Neuronal stem cell (in vitro differentiated cells): ENCODE measurements at regions not wholly inside any gene's neighbourhood (a gene's known extent, or its start where the extent isn't known, plus 50 kb on each side); places are given as distances from the start of the nearest gene placed in this dataset.
"Not testable (repeated sequence)": the region's sequence is repeated elsewhere in the genome, so short reads cannot be mapped to it uniquely, and the experiment has no call there.

Experiments used
- DNase-seq: peaks from one replicate; pipeline ENCODE4 v3.0.0-alpha.2; 2013; ENCODE audit warnings: low spot score
- H2AFZ ChIP-seq: one replicate; pipeline ENCODE4 v1.6.1; 2013; ENCODE audit warnings: mild to moderate bottlenecking, low read length, inconsistent platforms
- H2AK5ac ChIP-seq: 2 replicates; pipeline ENCODE4 v1.6.1; 2013; ENCODE audit warnings: low read depth, mild to moderate bottlenecking, inconsistent platforms, low read length, moderate library complexity, mixed read lengths
- H2BK120ac ChIP-seq: 2 replicates; pipeline ENCODE4 v1.6.1; 2013; ENCODE audit warnings: low read depth, mild to moderate bottlenecking, inconsistent platforms, low read length, moderate library complexity, mixed read lengths
- H2BK12ac ChIP-seq: one replicate; pipeline ENCODE4 v1.6.1; 2013; ENCODE audit warnings: low read length, inconsistent platforms
- H2BK15ac ChIP-seq: 2 replicates; pipeline ENCODE4 v1.6.1; 2013; ENCODE audit warnings: mild to moderate bottlenecking, low read length, inconsistent platforms, mixed read lengths
- H2BK5ac ChIP-seq: one replicate; pipeline ENCODE4 v1.6.1; 2013; ENCODE audit warnings: inconsistent platforms, mild to moderate bottlenecking, low read length, moderate library complexity
- H3K14ac ChIP-seq: one replicate; pipeline ENCODE4 v1.6.1; 2013; ENCODE audit warnings: low read length, inconsistent platforms
- H3K18ac ChIP-seq: 2 replicates; pipeline ENCODE4 v1.6.1; 2013; ENCODE audit warnings: low read length, inconsistent platforms
- H3K23ac ChIP-seq: 2 replicates; pipeline ENCODE4 v1.6.1; 2013; ENCODE audit warnings: low read depth, mild to moderate bottlenecking, mixed read lengths, low read length, inconsistent platforms; ENCODE audit not compliant: poor library complexity
- H3K27ac ChIP-seq: replicated peaks from 3 replicates; pipeline ENCODE4 v1.5.1; 2013; ENCODE audit warnings: low read length, inconsistent platforms
- H3K27me3 ChIP-seq, 3 experiments: 2 replicates each; pipeline ENCODE4 v1.6.1; 2013; ENCODE audit warnings: low read length in 3 of 3, mild to moderate bottlenecking in 2 of 3, inconsistent platforms in 1 of 3, low read depth in 1 of 3, mixed read lengths in 1 of 3, moderate library complexity in 1 of 3; ENCODE audit not compliant: control insufficient read depth in 3 of 3, insufficient read depth in 3 of 3
- H3K36me3 ChIP-seq, 2 donors: replicated peaks in 1 of 2; 2 replicates each; pipeline ENCODE4 v1.6.1; 2013; ENCODE audit warnings: low read length in 2 of 2; ENCODE audit not compliant: control insufficient read depth in 2 of 2, insufficient read depth in 2 of 2
- H3K4ac ChIP-seq: 2 replicates; pipeline ENCODE4 v1.6.1; 2013; ENCODE audit warnings: inconsistent platforms, mild to moderate bottlenecking, low read length, moderate library complexity
- H3K4me1 ChIP-seq, 2 donors: 1 replicate in 1 of 2; 2 replicates in 1 of 2; pipeline ENCODE4 v1.6.1; 2013; ENCODE audit warnings: low read length in 2 of 2, low read depth in 1 of 2; ENCODE audit not compliant: control insufficient read depth in 2 of 2, insufficient read depth in 1 of 2
- H3K4me2 ChIP-seq: one replicate; pipeline ENCODE4 v1.6.1; 2013; ENCODE audit warnings: mild to moderate bottlenecking, low read length, inconsistent platforms; ENCODE audit not compliant: insufficient read depth, poor library complexity, severe bottlenecking
- H3K4me3 ChIP-seq, 2 donors: 2 replicates each; pipeline ENCODE4 v1.5.1; 2013; ENCODE audit warnings: low read length in 2 of 2, mild to moderate bottlenecking in 2 of 2, inconsistent platforms in 1 of 2, moderate library complexity in 1 of 2
- H3K79me1 ChIP-seq: one replicate; pipeline ENCODE4 v1.6.1; 2013; ENCODE audit warnings: low read depth, mild to moderate bottlenecking, inconsistent platforms, low read length, moderate library complexity
- H3K9ac ChIP-seq: one replicate; pipeline ENCODE4 v1.6.1; 2013; ENCODE audit warnings: mild to moderate bottlenecking, low read depth, low read length, inconsistent platforms; ENCODE audit not compliant: poor library complexity
- H3K9me3 ChIP-seq, 2 donors: replicated peaks in 1 of 2; 2 replicates each; pipeline versions ENCODE3 to v1.6.1; 2013; ENCODE audit warnings: low read length in 2 of 2, mild to moderate bottlenecking in 2 of 2, inconsistent platforms in 1 of 2, low read depth in 1 of 2, mixed read lengths in 1 of 2, moderate library complexity in 1 of 2; ENCODE audit not compliant: control insufficient read depth in 2 of 2, insufficient read depth in 1 of 2
- H4K8ac ChIP-seq: one replicate; pipeline ENCODE4 v1.6.1; 2013; ENCODE audit warnings: low read depth, mild to moderate bottlenecking, inconsistent platforms, low read length, moderate library complexity
- H4K91ac ChIP-seq: one replicate; pipeline ENCODE4 v1.6.1; 2013; ENCODE audit warnings: low read length, low read depth, mild to moderate bottlenecking, inconsistent platforms; ENCODE audit not compliant: poor library complexity
- WGBS, 2 donors: extraction: QIAGEN DNeasy Blood & Tissue Kit; methylation state at CpG; one replicate each; pipeline ENCODE4 v1.1.7; 2013; ENCODE audit warnings: missing lambda C conversion rate in 2 of 2, mixed read lengths in 1 of 2; ENCODE audit not compliant: insufficient read length in 2 of 2, insufficient replicate concordance in 1 of 2; ENCODE audit errors: extremely low coverage in 2 of 2; 5-methylcytosine and 5-hydroxymethylcytosine counted together

GRCh38 chr11:10955616-10956015 lies 97.8 kb upstream of the ZBED5 start:
- Histone ChIP-seq H2BK15ac (no peak overlapping the region), H3K27ac (no peak overlapping the region), H3K4me2 (no peak overlapping the region), H3K36me3 (no peaks in the 10 kb centered on the region), H2BK5ac (no peak overlapping the region), H4K8ac (no peak overlapping the region), H3K27me3 (no peaks in the 10 kb centered on the region), H4K91ac (no peak overlapping the region), H2BK120ac (no peak overlapping the region), H3K4ac (no peak overlapping the region), H3K79me1 (no peaks in the 10 kb centered on the region), H3K9me3 (no peaks in the 10 kb centered on the region), H2BK12ac (no peak overlapping the region), H2AK5ac (no peak overlapping the region), H3K4me1 (no peaks in the 10 kb centered on the region), H2AFZ (no peak overlapping the region), H3K9ac (no peak overlapping the region), H3K14ac (no peak overlapping the region), H3K4me3 (no peak overlapping the region), H3K23ac (no peak overlapping the region), H3K18ac (no peak overlapping the region)
- no peak for DNase-seq
- WGBS, 2 donors, result no CpG with 5 or more reads among the region's 1 CpG

- WGBS, 2 donors, result no CpG with 5 or more reads among the region's 3 CpGs
- no peaks in the 10 kb centered on the region for H3K4me1 ChIP-seq
Observed at GRCh38 chr11:10954184-10954583, 96.3 kb upstream of the ZBED5 start.

GRCh38 chr11:10952872-10953271 lies 95.0 kb upstream of the ZBED5 start:
- Histone ChIP-seq H3K36me3 (no peaks in the 10 kb centered on the region), H3K4me3 (no peak overlapping the region), H3K18ac (no peak overlapping the region), H2AK5ac (no peak overlapping the region), H3K9me3 (no peaks in the 10 kb centered on the region), H2BK12ac (no peak overlapping the region), H2AFZ (no peak overlapping the region), H3K4ac (no peak overlapping the region), H3K23ac (no peak overlapping the region), H3K9ac (no peak overlapping the region), H3K4me2 (no peak overlapping the region), H3K4me1 (no peaks in the 10 kb centered on the region), H2BK15ac (no peak overlapping the region), H4K8ac (no peak overlapping the region), H3K79me1 (no peaks in the 10 kb centered on the region), H4K91ac (no peak overlapping the region), H2BK120ac (no peak overlapping the region), H3K14ac (no peak overlapping the region), H3K27me3 (no peaks in the 10 kb centered on the region), H3K27ac (no peak overlapping the region), H2BK5ac (no peak overlapping the region)
- no peak for DNase-seq
- no CpG with 5 or more reads among the region's 1 CpG for WGBS, 2 donors

More at GRCh38 chr11:10954184-10954583, 96.3 kb upstream of the ZBED5 start:
- Histone ChIP-seq H4K8ac (no peak overlapping the region), H3K9ac (no peak overlapping the region), H3K9me3 (no peaks in the 10 kb centered on the region), H3K27me3 (no peaks in the 10 kb centered on the region), H3K14ac (no peak overlapping the region), H2AK5ac (no peak overlapping the region), H2BK15ac (no peak overlapping the region), H3K36me3 (no peaks in the 10 kb centered on the region), H3K4ac (no peak overlapping the region), H3K4me2 (no peak overlapping the region), H3K18ac (no peak overlapping the region), H2BK120ac (no peak overlapping the region), H3K23ac (no peak overlapping the region), H2AFZ (no peak overlapping the region), H2BK12ac (no peak overlapping the region), H4K91ac (no peak overlapping the region), H3K79me1 (no peaks in the 10 kb centered on the region), H3K4me3 (no peak overlapping the region), H2BK5ac (no peak overlapping the region), H3K27ac (no peak overlapping the region)
- no peak for DNase-seq

GRCh38 chr11:10947935-10948334 lies 90.1 kb upstream of the ZBED5 start:
- DNase-seq, H3K4me1 ChIP-seq, H2BK5ac ChIP-seq, H3K9ac ChIP-seq, H3K14ac ChIP-seq, H3K18ac ChIP-seq, H3K79me1 ChIP-seq, H3K23ac ChIP-seq, H4K91ac ChIP-seq, H2BK12ac ChIP-seq, H3K4me2 ChIP-seq, H4K8ac ChIP-seq, H2BK15ac ChIP-seq, H3K27ac ChIP-seq, H2AK5ac ChIP-seq, H3K9me3 ChIP-seq, H2AFZ ChIP-seq, H2BK120ac ChIP-seq, H3K4me3 ChIP-seq, H3K36me3 ChIP-seq, H3K4ac ChIP-seq, H3K27me3 ChIP-seq: not testable (repeated sequence)
- WGBS, 2 donors, result no CpG with 5 or more reads among the region's 1 CpG
